Neural cell (in vitro differentiated cells): ENCODE measurements at regions not wholly inside any gene's neighbourhood (a gene's known extent, or its start where the extent isn't known, plus 50 kb on each side); places are given as distances from the start of the nearest gene placed in this dataset.

Source experiments
- H2AFZ ChIP-seq: fragments of 200-600, 300-800 bp; sonication (generic), shearing (Covaris generic); 2 replicates; pipeline ENCODE4 v1.6.0; 2014; ENCODE audit warnings: low read depth, mild to moderate bottlenecking, antibody characterized with exemption, low read length, moderate library complexity
- H3F3A ChIP-seq: fragments of 200-600 bp; shearing (Covaris generic); 2 replicates; pipeline ENCODE4 v1.6.1; 2016; ENCODE audit warnings: mild to moderate bottlenecking, moderate library complexity, mixed read lengths, antibody characterized with exemption, low read length; ENCODE audit not compliant: insufficient read depth, poor library complexity, severe bottlenecking
- H3K27ac ChIP-seq: fragments of 200-600, 300-800 bp; sonication (generic), shearing (Covaris generic); 2 replicates; pipeline ENCODE4 v1.5.1; 2014; ENCODE audit warnings: mild to moderate bottlenecking, low read length, moderate library complexity
- H3K27me3 ChIP-seq: fragments of 300-800, 200-600 bp; sonication (generic), shearing (Covaris generic); 2 replicates; pipeline ENCODE4 v1.6.0; 2014; ENCODE audit warnings: mild to moderate bottlenecking, low read depth, low read length, moderate library complexity; ENCODE audit not compliant: insufficient read depth
- H3K36me3 ChIP-seq: fragments of 300-800, 200-600 bp; sonication (generic), shearing (Covaris generic); 2 replicates; pipeline ENCODE4 v1.5.1; 2014; ENCODE audit warnings: mild to moderate bottlenecking, antibody characterized with exemption, low read length, moderate library complexity; ENCODE audit not compliant: insufficient read depth
- H3K4me2 ChIP-seq: fragments of 300-800, 200-600 bp; sonication (generic), shearing (Covaris generic); 2 replicates; pipeline ENCODE4 v1.6.0; 2014; ENCODE audit warnings: mild to moderate bottlenecking, low read length
- H3K4me3 ChIP-seq: fragments of 300-800, 200-600 bp; sonication (generic), shearing (Covaris generic); 2 replicates; pipeline ENCODE4 v1.5.1; 2014; ENCODE audit warnings: mild to moderate bottlenecking, low read length, moderate library complexity
- H3K79me2 ChIP-seq: fragments of 200-600 bp; shearing (Covaris generic); replicated peaks from 2 replicates; pipeline ENCODE4 v1.6.0; 2014; ENCODE audit warnings: mild to moderate bottlenecking, low read length, moderate library complexity; ENCODE audit not compliant: insufficient read depth
- H3K9ac ChIP-seq: fragments of 300-800, 200-600 bp; sonication (generic), shearing (Covaris generic); 2 replicates; pipeline ENCODE4 v1.6.1; 2016; ENCODE audit warnings: mild to moderate bottlenecking, low read length, mixed read lengths
- H3K9me2 ChIP-seq: fragments of 200-600 bp; shearing (Covaris generic); 2 replicates; pipeline ENCODE4 v1.6.1; 2016; ENCODE audit warnings: mild to moderate bottlenecking, low read length, mixed read lengths; ENCODE audit not compliant: insufficient read depth
- H3K9me3 ChIP-seq: fragments of 200-600, 300-800 bp; sonication (generic), shearing (Covaris generic); 2 replicates; pipeline ENCODE4 v1.6.1; 2016; ENCODE audit warnings: mild to moderate bottlenecking, mixed run types, low read length, moderate library complexity, mixed read lengths
- H4K20me1 ChIP-seq: fragments of 200-600 bp; shearing (Covaris generic); 2 replicates; pipeline ENCODE4 v1.6.1; 2016; ENCODE audit warnings: mild to moderate bottlenecking, mixed run types; ENCODE audit not compliant: insufficient read depth
- EP300 ChIP-seq: fragments of 450-650 bp; conservative IDR thresholded peaks from 2 replicates; pipeline ENCODE4 v1.6.1; 2014; ENCODE audit warnings: antibody characterized with exemption, mild to moderate bottlenecking, moderate library complexity; ENCODE audit not compliant: poor library complexity, severe bottlenecking
- EZH2 ChIP-seq: fragments of 200-600, 300-800 bp; shearing (Covaris generic), sonication (generic); IDR thresholded peaks from 2 replicates; pipeline ENCODE4 v1.6.1; 2014; ENCODE audit warnings: antibody characterized with exemption, low read length, borderline replicate concordance, mild to moderate bottlenecking; ENCODE audit not compliant: insufficient read depth, poor library complexity, severe bottlenecking
- MXI1 ChIP-seq: fragments of 450-650 bp; conservative IDR thresholded peaks from 2 replicates; pipeline ENCODE4 v1.6.1; 2014; ENCODE audit warnings: antibody characterized with exemption, mild to moderate bottlenecking; ENCODE audit not compliant: poor library complexity, severe bottlenecking
- POLR2AphosphoS5 ChIP-seq: IDR thresholded peaks from 2 replicates; pipeline ENCODE4 v1.6.1; 2012
- RAD21 ChIP-seq: fragments of 450-650 bp; conservative IDR thresholded peaks from 2 replicates; pipeline ENCODE4 v1.6.1; 2014; ENCODE audit warnings: antibody characterized with exemption, mild to moderate bottlenecking, moderate library complexity
- SMC3 ChIP-seq: fragments of 450-650 bp; conservative IDR thresholded peaks from 2 replicates; pipeline ENCODE4 v1.6.1; 2014; ENCODE audit warnings: antibody characterized with exemption, mild to moderate bottlenecking, moderate library complexity; ENCODE audit not compliant: poor library complexity
- TAF1 ChIP-seq: IDR thresholded peaks from 2 replicates; pipeline ENCODE4 v1.6.1; 2012; ENCODE audit warnings: low read depth
- TF ChIP-seq, protein P1 (sequence below): fragments of 450-650 bp; IDR thresholded peaks from 2 replicates; pipeline ENCODE4 v1.5.1; 2014; ENCODE audit warnings: antibody characterized with exemption, mild to moderate bottlenecking, moderate library complexity; ENCODE audit not compliant: poor library complexity, severe bottlenecking
- TF ChIP-seq, protein P2 (sequence below): IDR thresholded peaks from 2 replicates; pipeline ENCODE4 v1.6.1; 2012; ENCODE audit warnings: borderline replicate concordance

DNA sequence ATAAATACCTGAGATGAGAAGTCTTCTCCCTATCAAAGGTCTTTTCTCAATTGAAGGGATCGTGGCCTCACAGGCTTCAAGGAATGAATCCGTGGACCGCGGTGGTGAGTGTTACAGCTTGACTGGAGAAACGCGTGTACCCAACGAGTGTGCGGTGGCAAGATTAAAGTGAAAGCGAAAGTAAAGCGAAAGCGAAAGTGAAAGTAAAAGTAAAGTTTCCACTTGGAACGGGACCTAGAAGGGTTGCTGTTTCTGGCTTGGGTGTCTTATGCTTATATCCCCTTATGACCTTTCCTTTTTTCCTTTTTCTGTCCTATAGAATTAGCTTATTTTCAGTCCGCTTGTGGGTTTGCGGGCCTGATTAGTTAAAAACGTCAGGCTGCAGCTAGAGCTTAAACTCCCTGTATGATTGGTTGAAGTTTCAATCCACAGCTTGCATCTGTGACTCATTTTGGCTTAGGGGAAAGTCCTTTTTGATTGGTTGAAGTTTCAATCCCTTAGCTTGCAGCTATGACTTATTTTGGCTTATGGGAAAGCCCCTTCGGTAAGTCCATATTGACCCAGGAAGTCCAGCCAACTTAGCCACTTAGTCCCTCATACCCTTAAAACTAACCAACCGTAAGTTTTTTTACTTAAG, 924.3 kb upstream of the CDH10 start:
- TF ChIP-seq RAD21, result no peak
- no peak for TF ChIP-seq MXI1
- no peak for TF ChIP-seq POLR2AphosphoS5
- no peak for TF ChIP-seq TAF1
- TF ChIP-seq, protein P1, sequence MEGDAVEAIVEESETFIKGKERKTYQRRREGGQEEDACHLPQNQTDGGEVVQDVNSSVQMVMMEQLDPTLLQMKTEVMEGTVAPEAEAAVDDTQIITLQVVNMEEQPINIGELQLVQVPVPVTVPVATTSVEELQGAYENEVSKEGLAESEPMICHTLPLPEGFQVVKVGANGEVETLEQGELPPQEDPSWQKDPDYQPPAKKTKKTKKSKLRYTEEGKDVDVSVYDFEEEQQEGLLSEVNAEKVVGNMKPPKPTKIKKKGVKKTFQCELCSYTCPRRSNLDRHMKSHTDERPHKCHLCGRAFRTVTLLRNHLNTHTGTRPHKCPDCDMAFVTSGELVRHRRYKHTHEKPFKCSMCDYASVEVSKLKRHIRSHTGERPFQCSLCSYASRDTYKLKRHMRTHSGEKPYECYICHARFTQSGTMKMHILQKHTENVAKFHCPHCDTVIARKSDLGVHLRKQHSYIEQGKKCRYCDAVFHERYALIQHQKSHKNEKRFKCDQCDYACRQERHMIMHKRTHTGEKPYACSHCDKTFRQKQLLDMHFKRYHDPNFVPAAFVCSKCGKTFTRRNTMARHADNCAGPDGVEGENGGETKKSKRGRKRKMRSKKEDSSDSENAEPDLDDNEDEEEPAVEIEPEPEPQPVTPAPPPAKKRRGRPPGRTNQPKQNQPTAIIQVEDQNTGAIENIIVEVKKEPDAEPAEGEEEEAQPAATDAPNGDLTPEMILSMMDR, result no peak
- TF ChIP-seq SMC3, result no peak
- TF ChIP-seq, protein P2, sequence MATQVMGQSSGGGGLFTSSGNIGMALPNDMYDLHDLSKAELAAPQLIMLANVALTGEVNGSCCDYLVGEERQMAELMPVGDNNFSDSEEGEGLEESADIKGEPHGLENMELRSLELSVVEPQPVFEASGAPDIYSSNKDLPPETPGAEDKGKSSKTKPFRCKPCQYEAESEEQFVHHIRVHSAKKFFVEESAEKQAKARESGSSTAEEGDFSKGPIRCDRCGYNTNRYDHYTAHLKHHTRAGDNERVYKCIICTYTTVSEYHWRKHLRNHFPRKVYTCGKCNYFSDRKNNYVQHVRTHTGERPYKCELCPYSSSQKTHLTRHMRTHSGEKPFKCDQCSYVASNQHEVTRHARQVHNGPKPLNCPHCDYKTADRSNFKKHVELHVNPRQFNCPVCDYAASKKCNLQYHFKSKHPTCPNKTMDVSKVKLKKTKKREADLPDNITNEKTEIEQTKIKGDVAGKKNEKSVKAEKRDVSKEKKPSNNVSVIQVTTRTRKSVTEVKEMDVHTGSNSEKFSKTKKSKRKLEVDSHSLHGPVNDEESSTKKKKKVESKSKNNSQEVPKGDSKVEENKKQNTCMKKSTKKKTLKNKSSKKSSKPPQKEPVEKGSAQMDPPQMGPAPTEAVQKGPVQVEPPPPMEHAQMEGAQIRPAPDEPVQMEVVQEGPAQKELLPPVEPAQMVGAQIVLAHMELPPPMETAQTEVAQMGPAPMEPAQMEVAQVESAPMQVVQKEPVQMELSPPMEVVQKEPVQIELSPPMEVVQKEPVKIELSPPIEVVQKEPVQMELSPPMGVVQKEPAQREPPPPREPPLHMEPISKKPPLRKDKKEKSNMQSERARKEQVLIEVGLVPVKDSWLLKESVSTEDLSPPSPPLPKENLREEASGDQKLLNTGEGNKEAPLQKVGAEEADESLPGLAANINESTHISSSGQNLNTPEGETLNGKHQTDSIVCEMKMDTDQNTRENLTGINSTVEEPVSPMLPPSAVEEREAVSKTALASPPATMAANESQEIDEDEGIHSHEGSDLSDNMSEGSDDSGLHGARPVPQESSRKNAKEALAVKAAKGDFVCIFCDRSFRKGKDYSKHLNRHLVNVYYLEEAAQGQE, result no peak
- no peak for TF ChIP-seq EZH2
- TF ChIP-seq EP300, result no peak
- Histone ChIP-seq H4K20me1 (no peaks in the 10 kb centered on the region), H3K79me2 (no peaks in the 10 kb centered on the region), H3K27ac (no peak overlapping the region), H3K9me2 (no peaks in the 10 kb centered on the region), H3K9ac (no peak overlapping the region), H3F3A (no peaks in the 10 kb centered on the region), H3K27me3 (no peaks in the 10 kb centered on the region), H2AFZ (no peak overlapping the region), H3K9me3 (no peaks in the 10 kb centered on the region), H3K4me3 (no peak overlapping the region), H3K4me2 (no peak overlapping the region), H3K36me3 (no peaks in the 10 kb centered on the region)

DNA sequence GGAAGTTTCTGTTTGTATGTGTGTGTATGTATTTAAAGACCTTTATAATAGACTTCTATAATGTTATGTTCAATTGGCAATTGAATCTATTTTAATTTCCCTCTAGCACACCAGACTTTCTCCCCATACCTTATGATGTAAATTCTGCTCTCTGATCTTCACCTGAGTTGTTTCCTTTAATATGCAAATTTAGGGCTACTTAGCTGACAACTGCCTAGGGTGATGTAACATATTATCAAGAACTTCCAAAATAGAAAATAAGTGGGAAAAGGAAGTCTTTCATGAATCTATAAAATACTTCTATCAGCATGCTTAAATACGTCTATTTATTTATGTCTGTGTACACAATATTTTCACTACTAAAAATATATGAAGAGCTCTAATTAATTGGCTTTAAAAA, 923.5 kb upstream of the CDH10 start:
- Histone ChIP-seq H3K27me3 (no peaks in the 10 kb centered on the region), H4K20me1 (no peaks in the 10 kb centered on the region), H3K36me3 (no peaks in the 10 kb centered on the region), H3K27ac (no peak overlapping the region), H3K9me3 (peaks cover 3% of the 10 kb centered on the region), H2AFZ (no peak overlapping the region), H3K4me2 (no peak overlapping the region), H3K4me3 (no peak overlapping the region), H3F3A (no peaks in the 10 kb centered on the region), H3K79me2 (no peaks in the 10 kb centered on the region), H3K9ac (no peak overlapping the region), H3K9me2 (no peaks in the 10 kb centered on the region)
- TF ChIP-seq, protein P1, result no peak
- TF ChIP-seq SMC3 (no peak), TAF1 (no peak), POLR2AphosphoS5 (no peak), EZH2 (no peak), MXI1 (no peak), RAD21 (no peak), EP300 (no peak)
- TF ChIP-seq, protein P2, result no peak
